Osteocyte (in vitro differentiated cells): ENCODE measurements at regions not wholly inside any gene's neighbourhood (a gene's known extent, or its start where the extent isn't known, plus 50 kb on each side); places are given as distances from the start of the nearest gene placed in this dataset.

Experiments used
- DNase-seq: peaks from one replicate; pipeline ENCODE4 v3.0.0; 2021; ENCODE audit warnings: mixed read lengths; ENCODE audit not compliant: unreplicated experiment; ENCODE audit errors: extremely low spot score
- H3K27ac Mint-ChIP-seq: one replicate; pipeline ENCODE4 v1.8.0; 2021; ENCODE audit warnings: mild to moderate bottlenecking, mixed read lengths; ENCODE audit not compliant: unreplicated experiment
- H3K27me3 Mint-ChIP-seq: one replicate; pipeline ENCODE4 v1.8.0; 2021; ENCODE audit warnings: mixed read lengths; ENCODE audit not compliant: unreplicated experiment
- H3K36me3 Mint-ChIP-seq: one replicate; pipeline ENCODE4 v1.8.0; 2021; ENCODE audit warnings: mixed read lengths; ENCODE audit not compliant: unreplicated experiment
- H3K4me1 Mint-ChIP-seq: one replicate; pipeline ENCODE4 v1.8.0; 2021; ENCODE audit warnings: mixed read lengths; ENCODE audit not compliant: unreplicated experiment
- H3K4me3 Mint-ChIP-seq: one replicate; pipeline ENCODE4 v1.8.0; 2021; ENCODE audit warnings: mild to moderate bottlenecking, moderate library complexity, mixed read lengths; ENCODE audit not compliant: unreplicated experiment
- H3K9me3 Mint-ChIP-seq: one replicate; pipeline ENCODE4 v1.8.0; 2021; ENCODE audit warnings: mixed read lengths; ENCODE audit not compliant: unreplicated experiment
- TF ChIP-seq, protein P1 (sequence below): fragments of 200-600 bp; sonication (generic); IDR thresholded peaks from 2 replicates; pipeline ENCODE4 v1.5.0; 2021; ENCODE audit warnings: antibody characterized with exemption, mild to moderate bottlenecking, moderate library complexity

- H3K4me3 Mint-ChIP-seq = no peak overlapping the region
- peaks cover 1% of the 10 kb centered on the region for H3K27me3 Mint-ChIP-seq
- TF ChIP-seq, protein P1, sequence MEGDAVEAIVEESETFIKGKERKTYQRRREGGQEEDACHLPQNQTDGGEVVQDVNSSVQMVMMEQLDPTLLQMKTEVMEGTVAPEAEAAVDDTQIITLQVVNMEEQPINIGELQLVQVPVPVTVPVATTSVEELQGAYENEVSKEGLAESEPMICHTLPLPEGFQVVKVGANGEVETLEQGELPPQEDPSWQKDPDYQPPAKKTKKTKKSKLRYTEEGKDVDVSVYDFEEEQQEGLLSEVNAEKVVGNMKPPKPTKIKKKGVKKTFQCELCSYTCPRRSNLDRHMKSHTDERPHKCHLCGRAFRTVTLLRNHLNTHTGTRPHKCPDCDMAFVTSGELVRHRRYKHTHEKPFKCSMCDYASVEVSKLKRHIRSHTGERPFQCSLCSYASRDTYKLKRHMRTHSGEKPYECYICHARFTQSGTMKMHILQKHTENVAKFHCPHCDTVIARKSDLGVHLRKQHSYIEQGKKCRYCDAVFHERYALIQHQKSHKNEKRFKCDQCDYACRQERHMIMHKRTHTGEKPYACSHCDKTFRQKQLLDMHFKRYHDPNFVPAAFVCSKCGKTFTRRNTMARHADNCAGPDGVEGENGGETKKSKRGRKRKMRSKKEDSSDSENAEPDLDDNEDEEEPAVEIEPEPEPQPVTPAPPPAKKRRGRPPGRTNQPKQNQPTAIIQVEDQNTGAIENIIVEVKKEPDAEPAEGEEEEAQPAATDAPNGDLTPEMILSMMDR = no peak
- H3K4me1 Mint-ChIP-seq = peaks cover 12% of the 10 kb centered on the region
- no peak overlapping the region for H3K27ac Mint-ChIP-seq
- DNase-seq = no peak
- H3K9me3 Mint-ChIP-seq = peaks cover 11% of the 10 kb centered on the region
- peaks cover 1% of the 10 kb centered on the region for H3K36me3 Mint-ChIP-seq
Observed at GRCh38 chr4:157678478-157678877, 457.9 kb downstream of the GRIA2 start.

GRCh38 chr4:157674699-157675098 is 454.2 kb downstream of the GRIA2 start:
- Mint-ChIP-seq H3K36me3 (peaks cover 4% of the 10 kb centered on the region), H3K4me3 (no peak overlapping the region), H3K9me3 (peaks cover 19% of the 10 kb centered on the region), H3K4me1 (peaks cover 12% of the 10 kb centered on the region), H3K27me3 (no peaks in the 10 kb centered on the region), H3K27ac (peak overlapping the region; percentile 82)
- DNase-seq = no peak
- TF ChIP-seq, protein P1 = no peak

DNA sequence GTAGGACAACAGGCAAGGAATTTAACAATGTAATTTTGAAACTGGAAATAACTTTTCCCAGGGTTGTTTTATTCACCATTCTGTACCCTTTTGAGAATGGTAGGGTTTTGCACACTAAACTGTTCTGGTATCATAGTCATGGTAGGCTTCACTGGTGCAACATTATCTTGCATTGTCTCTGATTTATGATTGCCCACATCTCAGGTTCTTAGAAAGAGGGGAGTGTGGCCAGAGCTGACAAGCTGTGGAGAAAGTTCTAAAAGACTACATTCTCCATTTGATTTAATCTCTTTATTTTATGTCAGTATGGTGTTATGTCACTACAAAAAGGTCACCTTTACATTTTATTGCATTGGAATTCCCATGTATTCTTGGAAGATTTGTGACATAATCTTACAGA is 447.3 kb downstream of the GRIA2 start:
- Mint-ChIP-seq H3K4me3 (no peak overlapping the region), H3K9me3 (peaks cover 24% of the 10 kb centered on the region), H3K36me3 (peaks cover 4% of the 10 kb centered on the region), H3K27me3 (no peaks in the 10 kb centered on the region), H3K27ac (no peak overlapping the region), H3K4me1 (peaks cover 6% of the 10 kb centered on the region)
- TF ChIP-seq, protein P1 = no peak
- DNase-seq = no peak

- Mint-ChIP-seq H3K27me3 (no peaks in the 10 kb centered on the region), H3K4me3 (no peak overlapping the region), H3K36me3 (peaks cover 2% of the 10 kb centered on the region), H3K4me1 (peaks cover 6% of the 10 kb centered on the region), H3K27ac (peak overlapping the region; percentile 5), H3K9me3 (peaks cover 15% of the 10 kb centered on the region)
- TF ChIP-seq, protein P1 = no peak
- DNase-seq = no peak
Observed at GRCh38 chr4:157664726-157665125, 444.2 kb downstream of the GRIA2 start.

DNA sequence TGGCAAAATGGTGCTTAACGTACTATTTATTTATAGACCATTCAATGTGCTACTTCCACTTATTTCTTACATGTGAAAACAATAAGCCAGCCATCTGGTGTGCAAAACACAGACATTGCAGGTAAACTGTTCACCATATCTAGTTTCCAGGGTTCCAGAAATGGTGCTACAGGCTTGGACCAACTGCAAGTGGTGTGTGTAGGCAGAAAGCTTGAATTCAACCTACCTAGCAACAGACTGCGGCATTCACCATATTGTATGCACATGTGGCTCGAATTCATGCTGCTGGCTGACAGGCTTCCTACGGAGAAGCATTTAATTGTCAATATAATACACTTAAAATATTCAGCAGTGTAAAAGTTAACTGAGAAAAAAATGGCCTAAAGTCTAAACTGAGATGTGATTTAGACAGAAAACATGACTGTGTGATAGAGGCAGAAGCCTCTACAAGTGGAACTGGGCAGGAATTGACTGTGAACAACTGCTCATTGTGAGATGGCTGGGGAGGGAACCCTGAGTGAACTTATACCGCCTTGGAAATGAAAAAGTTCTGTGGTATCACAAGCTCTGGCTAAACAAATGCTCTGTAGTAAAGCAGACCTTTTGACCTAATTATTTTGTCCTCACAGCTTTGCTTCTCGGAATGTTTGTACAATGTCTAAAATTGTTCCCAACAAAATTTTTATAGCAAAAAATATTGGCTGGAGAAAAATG is 434.7 kb downstream of the GRIA2 start:
- Mint-ChIP-seq H3K36me3 (peaks cover 4% of the 10 kb centered on the region), H3K4me3 (no peak overlapping the region), H3K27ac (peak overlapping the region; percentile 52), H3K4me1 (peaks cover 15% of the 10 kb centered on the region), H3K9me3 (peaks cover 3% of the 10 kb centered on the region), H3K27me3 (no peaks in the 10 kb centered on the region)
- no peak for DNase-seq
- TF ChIP-seq, protein P1 = no peak
